DMS79 treated with DMSO at 0.1 percent for 48 hours (cell line): ENCODE measurements at regions not wholly inside any gene's neighbourhood (a gene's known extent, or its start where the extent isn't known, plus 50 kb on each side); places are given as distances from the start of the nearest gene placed in this dataset.

Experiments
- DNase-seq: peaks from one replicate; lab custom pipeline; 2025; lab: John Stamatoyannopoulos, UW

DNA sequence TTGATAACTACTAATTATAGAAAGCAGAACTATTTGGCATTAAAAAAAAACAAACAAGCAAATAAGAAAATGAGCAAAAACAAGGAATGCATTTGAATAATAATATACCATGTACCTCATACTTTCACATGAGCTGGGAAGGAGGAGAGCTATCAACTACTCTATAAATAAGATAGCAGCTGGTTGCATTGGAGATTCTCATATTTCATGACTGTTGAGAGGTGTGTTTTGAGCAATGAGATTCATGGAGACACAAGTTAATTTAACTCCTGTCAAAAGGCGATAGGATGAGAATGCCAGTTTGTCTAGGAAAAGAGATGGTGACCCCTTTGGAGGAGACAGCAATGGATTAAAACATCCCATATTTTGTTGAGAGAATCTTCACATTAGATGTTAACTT, 348.8 kb upstream of the SPTLC3 start:
- no peak for DNase-seq

DNA sequence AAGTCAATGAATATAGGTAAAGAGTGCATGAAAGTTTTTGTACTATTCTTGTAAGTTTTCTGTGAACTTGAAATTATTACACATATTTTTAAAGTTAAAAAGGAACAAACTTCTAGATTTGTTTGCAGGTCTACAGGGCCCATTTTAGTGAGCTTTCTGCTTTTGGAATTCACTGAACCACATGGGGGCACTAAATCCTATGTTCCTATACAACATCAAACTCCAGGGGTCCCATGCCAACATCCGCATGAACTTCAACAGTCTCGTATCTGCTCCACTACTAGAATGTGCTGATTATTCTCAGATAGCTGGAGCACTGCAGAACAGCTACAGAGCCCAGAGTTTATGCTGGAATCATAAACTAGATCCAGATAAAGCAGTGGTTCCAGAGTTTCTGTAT, 347.9 kb upstream of the SPTLC3 start:
- DNase-seq = no peak

DNA sequence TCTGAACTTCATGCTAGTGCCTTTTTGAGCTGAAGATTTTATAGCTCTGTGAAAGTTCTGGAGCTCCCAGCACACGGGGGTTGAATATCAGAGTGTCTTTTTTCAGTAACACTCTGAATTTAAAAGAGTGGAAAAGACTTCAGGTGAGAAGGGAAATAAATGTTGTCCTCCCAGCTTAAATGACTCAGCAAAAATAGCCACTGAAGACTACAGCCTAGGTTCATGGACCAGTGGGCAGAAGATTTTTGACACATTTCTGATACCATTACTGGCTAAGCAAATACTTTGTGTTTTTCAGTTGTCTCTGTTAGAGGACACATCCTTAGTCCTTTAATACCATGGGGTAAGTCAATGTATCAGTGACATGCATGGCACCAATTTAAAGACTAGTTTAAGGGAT, 338.5 kb upstream of the SPTLC3 start:
- no peak for DNase-seq

DNA sequence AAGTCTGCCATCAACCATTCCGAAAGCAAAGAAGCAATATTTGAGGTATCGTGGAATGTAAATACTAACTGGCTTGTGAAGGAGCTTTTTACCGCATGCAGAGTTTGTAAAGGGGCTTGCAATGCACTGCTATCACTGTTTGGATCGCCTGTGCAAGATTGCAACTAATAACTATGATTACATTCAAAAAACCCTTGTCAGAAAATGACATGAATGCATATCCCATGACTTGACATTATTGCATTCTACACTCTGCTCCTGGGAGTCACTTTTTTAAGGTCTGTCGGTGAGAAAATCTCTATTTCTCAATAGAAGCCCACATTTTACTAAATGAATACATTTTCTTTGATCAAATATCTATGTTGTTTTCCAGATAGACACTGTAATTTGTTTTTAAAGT, 335.4 kb upstream of the SPTLC3 start:
- no peak for DNase-seq

DNA sequence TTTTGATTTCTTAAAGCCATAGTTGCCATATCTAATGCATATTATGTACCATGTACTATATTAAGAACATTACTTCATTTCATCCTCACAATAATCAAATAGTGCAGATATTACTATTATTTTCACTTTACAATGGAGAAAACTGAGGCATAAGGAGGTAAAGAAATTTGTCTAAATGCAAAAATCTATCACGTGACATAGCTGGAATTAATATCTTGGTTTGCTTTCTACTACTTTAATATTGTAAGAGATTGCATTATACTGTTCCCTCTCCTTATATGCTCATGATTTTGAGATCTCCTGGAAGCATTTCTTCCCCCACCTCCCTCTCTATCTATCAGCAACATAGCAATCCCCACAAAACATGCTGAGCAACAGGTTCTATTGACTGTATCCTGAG, 330.8 kb upstream of the SPTLC3 start:
- DNase-seq = no peak

DNA sequence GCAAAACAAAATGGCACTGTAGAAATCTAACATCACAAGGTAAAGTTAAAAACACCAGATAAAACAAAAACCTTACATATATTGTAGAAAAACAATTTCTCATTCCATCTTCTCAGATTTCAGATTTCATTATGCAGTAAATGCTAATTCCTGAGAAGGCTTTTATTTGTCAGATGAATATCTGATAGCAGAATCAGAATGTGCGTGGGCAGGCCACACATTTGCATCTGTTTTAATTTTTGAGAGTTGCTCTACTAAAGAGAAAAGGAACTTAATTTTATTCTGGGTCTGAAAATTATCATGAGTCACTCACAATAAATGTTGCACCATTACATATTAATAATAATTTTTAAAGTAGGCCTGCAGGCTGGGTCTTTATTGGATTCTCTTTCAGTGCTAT, 329.3 kb upstream of the SPTLC3 start:
- no peak for DNase-seq

GRCh38 chr20:12682613-12683012, 326.2 kb upstream of the SPTLC3 start:
- DNase-seq = no peak

DNA sequence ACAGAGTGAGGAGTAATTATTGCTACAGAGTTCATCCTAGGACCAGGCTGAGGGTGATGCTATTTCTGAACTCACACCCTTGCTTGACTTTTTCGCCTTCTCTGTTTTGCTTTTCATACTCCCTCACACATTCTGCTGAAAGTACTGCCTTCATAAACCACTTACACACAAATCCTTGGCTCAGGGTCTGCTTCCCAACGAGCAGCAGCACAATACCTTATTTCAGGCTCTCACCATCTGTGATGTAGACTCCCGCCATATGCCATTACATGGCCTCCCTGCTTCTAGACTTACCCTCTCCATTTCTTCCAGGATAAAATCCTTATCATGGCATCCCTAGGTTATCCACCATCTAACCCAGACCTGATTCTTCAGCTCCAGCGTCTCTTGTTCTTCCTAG, 321.3 kb upstream of the SPTLC3 start:
- no peak for DNase-seq

GRCh38 chr20:12695937-12696336, 312.8 kb upstream of the SPTLC3 start:
- DNase-seq = no peak

- no peak for DNase-seq
Observed at GRCh38 chr20:12698817-12699216, 310.0 kb upstream of the SPTLC3 start.

GRCh38 chr20:12699374-12700228, 309.2 kb upstream of the SPTLC3 start:
- DNase-seq = no peak

- DNase-seq = no peak
Observed at GRCh38 chr20:12700701-12701100, 308.1 kb upstream of the SPTLC3 start.

- no peak for DNase-seq
Observed at GRCh38 chr20:12702312-12702711, 306.5 kb upstream of the SPTLC3 start.

GRCh38 chr20:12715371-12715770, 293.4 kb upstream of the SPTLC3 start:
- no peak for DNase-seq

DNA sequence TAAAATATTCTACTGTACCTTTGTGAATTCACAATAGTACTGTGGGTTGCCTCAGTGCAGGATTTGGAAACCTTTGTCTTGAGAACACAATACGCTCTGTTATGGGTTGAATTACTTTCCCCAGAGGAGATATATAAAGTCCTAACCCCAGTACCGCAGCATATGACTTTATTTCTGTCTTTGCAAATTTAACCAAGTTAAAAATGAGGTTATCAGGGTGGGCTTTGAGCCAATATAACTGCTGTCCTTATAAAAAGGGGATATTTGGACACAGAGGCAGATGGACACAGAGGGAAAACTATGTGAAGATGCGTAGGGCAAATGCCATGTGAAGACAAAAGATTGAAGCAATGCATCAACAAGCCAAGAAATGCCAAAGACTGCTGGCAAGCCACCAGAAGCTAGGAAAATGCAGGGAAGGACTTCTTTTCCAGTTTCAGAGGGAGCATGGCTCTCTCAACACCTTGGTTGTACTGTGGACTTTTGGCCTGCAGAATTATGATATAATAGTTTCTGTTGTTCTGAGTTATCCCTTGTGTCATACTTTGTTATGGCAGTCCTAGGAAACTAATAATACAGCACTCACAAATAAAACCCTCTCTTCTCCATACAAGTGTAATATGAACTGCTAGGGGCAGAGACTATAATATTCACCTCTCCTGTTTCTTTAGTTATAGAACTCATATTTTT, 292.6 kb upstream of the SPTLC3 start:
- DNase-seq = no peak

GRCh38 chr20:12717061-12717460, 291.7 kb upstream of the SPTLC3 start:
- DNase-seq = no peak

- no peak for DNase-seq
Observed at GRCh38 chr20:12718619-12719018, 290.2 kb upstream of the SPTLC3 start.

GRCh38 chr20:12721636-12722035, 287.1 kb upstream of the SPTLC3 start:
- DNase-seq = no peak

- DNase-seq = no peak
Observed at GRCh38 chr20:12722091-12722490, 286.7 kb upstream of the SPTLC3 start.

DNA sequence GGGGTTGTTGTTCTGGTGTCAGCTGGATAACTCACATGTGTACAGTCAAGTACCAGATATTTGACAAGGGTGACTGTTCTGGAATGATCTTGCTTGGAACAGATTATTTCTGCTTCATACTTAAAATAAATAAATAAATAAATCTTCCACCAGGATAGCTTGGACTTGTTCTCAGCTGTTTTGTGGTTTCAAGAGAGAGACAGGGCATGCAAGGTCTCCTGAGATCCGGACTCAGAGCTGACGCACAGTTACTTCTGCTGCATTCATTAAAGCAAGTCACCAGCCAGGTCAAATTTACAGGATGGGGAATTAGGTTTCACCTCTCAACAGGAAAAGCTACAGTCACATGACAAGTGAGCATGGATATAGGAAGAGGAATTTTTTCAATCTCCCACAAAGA, 285.0 kb upstream of the SPTLC3 start:
- no peak for DNase-seq

- no peak for DNase-seq
Observed at GRCh38 chr20:12728782-12729181, 280.0 kb upstream of the SPTLC3 start.

DNA sequence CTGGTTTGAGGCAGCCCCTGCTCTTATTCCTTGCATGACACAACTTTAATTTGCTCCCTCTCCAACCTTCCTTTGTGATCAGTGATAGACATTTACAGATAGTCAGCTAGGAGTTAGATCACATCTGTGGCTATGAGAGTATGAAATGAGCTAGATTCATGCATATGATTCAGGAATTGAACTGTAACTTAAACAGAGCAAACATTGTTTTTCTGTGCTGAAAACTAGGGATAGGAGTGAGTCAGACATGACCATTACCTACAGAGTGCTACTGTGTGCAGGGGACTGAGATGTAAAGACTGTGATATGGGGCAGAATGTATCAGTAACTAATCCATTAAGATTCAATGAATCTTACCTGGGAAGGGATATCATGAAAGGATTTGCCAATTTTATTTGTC, 279.4 kb upstream of the SPTLC3 start:
- no peak for DNase-seq

GRCh38 chr20:12733811-12734210, 275.0 kb upstream of the SPTLC3 start:
- DNase-seq = no peak

DNA sequence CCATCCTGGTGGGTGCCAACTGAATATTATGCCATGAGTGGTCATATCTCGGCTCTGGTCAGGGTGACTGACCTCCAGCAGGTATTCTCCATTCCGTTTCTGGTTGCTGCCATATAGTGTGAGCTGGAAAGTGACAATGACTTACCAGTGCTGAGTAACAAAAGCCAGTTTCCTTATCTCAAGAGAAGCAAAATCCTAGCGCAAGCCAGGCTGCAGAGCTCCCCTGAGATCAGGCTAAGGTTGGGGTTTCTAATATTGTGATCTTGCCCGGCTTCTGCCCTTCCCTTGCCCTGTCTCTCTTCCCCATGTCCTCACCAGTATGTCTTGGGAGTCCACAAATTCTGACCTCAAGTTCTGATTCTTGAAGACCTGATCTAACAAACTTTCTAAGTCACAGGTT, 271.3 kb upstream of the SPTLC3 start:
- DNase-seq = no peak
